Activated CD4-positive, alpha-beta T cell treated with anti-CD3 and anti-CD28 coated beads for 4 hours (primary cell): ENCODE measurements at regions not wholly inside any gene's neighbourhood (a gene's known extent, or its start where the extent isn't known, plus 50 kb on each side); places are given as distances from the start of the nearest gene placed in this dataset.

Experiments used
- DNase-seq, 2 donors: peaks; one replicate each; pipeline ENCODE4 v3.0.0-alpha.2; 2020

DNA sequence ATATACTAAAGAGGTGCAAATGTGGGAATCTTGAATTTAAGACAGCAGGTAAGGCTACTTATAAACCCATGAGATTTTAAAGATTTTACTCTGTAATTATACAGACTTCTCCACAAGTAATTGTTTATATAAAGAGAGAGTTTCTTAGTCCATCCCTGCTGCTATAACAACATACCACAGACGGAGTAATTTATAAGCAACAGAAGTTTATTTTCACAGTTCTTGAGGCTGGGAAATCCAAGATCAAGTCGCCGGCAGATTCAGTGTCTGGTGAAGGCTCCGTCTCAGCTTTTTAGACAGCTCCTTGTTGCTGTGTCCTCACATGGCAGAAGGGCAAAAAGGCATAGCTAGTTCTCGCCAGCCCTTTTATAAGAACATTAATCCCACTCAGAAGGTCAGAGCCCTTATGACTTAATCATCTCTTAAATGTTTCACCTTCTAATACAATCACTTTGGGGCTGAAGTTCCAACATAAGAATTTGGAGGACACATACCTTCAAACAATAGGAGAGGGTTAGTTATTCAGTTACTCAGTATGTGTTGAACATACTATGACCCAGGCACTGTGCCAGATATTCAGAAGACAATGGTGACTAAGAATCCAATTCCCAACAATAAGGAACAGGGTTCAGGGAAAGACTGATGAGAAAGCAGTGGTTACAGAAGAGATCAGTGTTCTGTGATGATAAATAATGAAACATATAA, 466.0 kb downstream of the RIT2 start:
- no peak for DNase-seq

GRCh38 chr18:42654556-42654955, 460.9 kb downstream of the RIT2 start:
- no peak for DNase-seq

DNA sequence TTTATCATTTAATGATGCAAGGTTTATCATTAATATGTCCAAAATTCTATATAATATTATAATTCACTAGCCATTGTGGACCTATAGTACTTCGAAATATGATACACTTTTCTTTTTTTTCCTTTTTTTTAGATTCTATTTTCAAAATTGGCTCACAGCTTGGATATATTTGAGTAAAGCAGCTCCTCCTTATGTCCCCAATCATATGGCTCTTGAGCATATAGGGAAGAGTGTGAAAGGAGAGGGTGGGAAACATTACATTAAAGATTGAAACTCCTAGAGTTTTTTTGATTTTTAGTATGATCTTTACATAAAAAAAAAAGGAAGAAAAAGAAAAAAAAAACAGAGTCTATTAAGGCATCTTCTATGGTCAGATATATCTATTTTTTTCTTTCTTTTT, 457.9 kb downstream of the RIT2 start:
- DNase-seq: no peak

GRCh38 chr18:42658171-42658570, 457.3 kb downstream of the RIT2 start:
- no peak for DNase-seq

DNA sequence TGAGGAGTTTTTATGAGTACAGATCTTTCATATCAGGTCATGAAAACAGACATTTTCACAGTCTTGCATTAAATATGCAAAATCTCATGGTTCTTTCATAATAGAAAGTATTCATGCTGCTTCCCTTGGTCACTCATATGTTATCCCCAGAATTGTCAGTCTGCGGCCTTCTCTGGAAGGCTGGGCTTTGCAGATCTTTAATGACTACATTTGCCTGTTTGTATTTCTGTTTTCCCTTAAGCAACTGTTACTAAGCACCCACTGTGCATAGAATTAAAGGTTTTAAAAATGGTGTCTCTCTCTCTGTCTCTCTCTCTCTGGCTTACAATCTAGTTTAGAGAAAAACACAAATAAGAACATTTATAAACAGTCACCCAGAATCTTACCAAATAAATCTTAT, 456.3 kb downstream of the RIT2 start:
- DNase-seq: no peak

- DNase-seq: no peak
Observed at GRCh38 chr18:42670860-42671259, 444.6 kb downstream of the RIT2 start.

- DNase-seq: no peak
Observed at GRCh38 chr18:42675810-42676209, 439.7 kb downstream of the RIT2 start.

DNA sequence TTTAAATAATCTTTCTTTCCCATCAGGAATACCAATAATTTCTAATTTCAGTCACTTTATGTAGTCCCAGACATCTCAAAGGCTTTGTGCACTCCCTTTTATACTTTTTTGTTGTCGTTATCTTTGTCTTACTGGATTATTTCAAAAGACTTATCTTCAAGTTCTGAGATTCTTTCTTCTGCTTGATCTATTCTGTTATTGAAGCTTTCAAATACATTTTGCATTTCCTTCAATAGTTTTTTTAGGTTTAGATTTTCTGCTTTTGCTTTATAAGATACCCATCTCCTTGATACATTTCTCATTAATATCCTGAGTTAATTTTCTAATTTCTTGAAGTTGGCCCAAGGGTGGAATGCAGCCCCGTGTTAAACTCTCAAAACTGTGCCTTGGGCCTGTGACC, 432.4 kb downstream of the RIT2 start:
- no peak for DNase-seq

DNA sequence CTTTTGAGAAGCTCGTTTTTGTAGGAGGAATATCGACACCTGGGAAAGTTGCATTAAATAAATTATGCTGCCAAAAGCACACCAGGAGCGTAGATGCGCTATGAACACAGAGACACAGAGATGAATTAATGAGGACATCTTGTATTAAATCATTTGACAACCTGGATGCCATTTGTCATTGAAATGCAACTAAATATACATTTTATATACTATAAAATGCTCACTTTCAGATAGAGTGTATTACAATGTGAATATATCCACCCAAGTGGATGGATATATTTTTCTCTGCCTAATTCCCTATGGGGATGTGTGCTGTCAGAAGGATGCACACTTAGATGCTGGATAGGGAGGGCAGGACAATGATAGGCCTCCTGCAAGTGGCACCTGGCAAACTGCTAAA, 426.2 kb downstream of the RIT2 start:
- DNase-seq: no peak
